ENCODE measurements at regions not wholly inside any gene's neighbourhood (a gene's known extent, or its start where the extent isn't known, plus 50 kb on each side); places are given as distances from the start of the nearest gene placed in this dataset.
A peak's percentile ranks its signal among the peaks of the same experiment; 100 is the strongest.

GRCh38 chr16:72673118-72673517, 374.8 kb downstream of the ZFHX3 start:
- TF ChIP-seq CTCF (conservative IDR thresholded peaks at IDR 0.05) = no peak
- no peak overlapping the region for H3K27ac ChIP-seq

- no peak overlapping the region for H3K27ac ChIP-seq
- no peak for TF ChIP-seq CTCF (conservative IDR thresholded peaks at IDR 0.05)
Measured at GRCh38 chr16:72666267-72666666, 381.7 kb downstream of the ZFHX3 start.

GRCh38 chr16:72665701-72666100, 382.2 kb downstream of the ZFHX3 start:
- no peak for TF ChIP-seq CTCF (conservative IDR thresholded peaks at IDR 0.05)
- H3K27ac ChIP-seq = peak overlapping the region; percentile 58; the same call in 1 of the 2 replicates

GRCh38 chr16:72664509-72665408, 383.2 kb downstream of the ZFHX3 start:
- peak overlapping the region; percentile 58 for H3K27ac ChIP-seq
- TF ChIP-seq CTCF (conservative IDR thresholded peaks at IDR 0.05) = no peak

GRCh38 chr16:72664056-72664508, 383.8 kb downstream of the ZFHX3 start:
- no peak for TF ChIP-seq CTCF (conservative IDR thresholded peaks at IDR 0.05)

GRCh38 chr16:72658888-72659717, 388.8 kb downstream of the ZFHX3 start:
- TF ChIP-seq CTCF (conservative IDR thresholded peaks at IDR 0.05) = no peak
- H3K27ac ChIP-seq = no peak overlapping the region

More at GRCh38 chr16:72664056-72664508, 383.8 kb downstream of the ZFHX3 start:
- H3K27ac ChIP-seq = peak overlapping the region; percentile 58

GRCh38 chr16:72657791-72658190, 390.1 kb downstream of the ZFHX3 start:
- no peak overlapping the region for H3K27ac ChIP-seq
- no peak for TF ChIP-seq CTCF (conservative IDR thresholded peaks at IDR 0.05)
